Amniotic epithelial cell (primary cell): ENCODE measurements at regions not wholly inside any gene's neighbourhood (a gene's known extent, or its start where the extent isn't known, plus 50 kb on each side); places are given as distances from the start of the nearest gene placed in this dataset.

Experiments used
- DNase-seq: peaks from one replicate; pipeline ENCODE4 v3.0.0-alpha.2; 2010; ENCODE audit warnings: low read depth

DNA sequence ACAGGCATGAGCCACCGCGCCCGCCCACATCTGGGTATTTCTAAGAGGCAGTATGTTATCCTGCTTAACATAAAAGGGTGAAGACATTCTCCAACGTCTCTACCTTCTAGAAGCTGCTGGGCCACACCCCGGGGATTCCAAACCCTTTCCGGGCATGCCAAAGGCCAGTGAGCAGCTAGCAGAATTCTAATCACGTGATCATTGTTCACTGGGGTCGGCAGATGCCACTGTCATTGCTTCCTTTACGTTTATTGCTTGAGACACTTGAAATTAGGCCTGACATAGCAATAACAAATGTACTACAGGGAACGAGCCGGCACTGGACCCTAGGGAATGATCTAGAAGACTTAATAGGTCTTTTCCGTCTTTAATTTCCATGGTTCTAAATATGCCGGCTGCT lies 141.2 kb upstream of the ZFHX3 start:
- no peak for DNase-seq

- peak; percentile 40 for DNase-seq
These were observed 139.0 kb upstream of the ZFHX3 start for GRCh38 chr16:73186752-73187601.

DNA sequence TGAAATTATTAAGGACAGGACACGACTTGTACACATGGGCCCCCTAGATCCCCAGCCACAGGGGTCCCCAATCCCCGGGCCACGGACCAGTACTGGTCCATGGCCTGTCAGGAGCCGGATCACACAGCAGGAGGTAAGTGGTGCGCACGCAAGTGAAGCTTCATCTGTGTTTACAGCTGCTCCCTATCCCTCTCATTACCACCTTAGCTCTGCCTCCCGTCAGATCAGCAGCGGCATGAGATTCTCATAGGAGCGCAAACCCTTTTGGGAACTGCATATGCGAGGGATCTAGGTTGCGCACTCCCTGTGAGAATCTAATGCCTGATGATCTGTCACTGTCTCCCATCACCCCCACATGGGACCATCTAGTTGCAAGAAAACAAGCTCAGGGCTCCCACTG lies 137.8 kb upstream of the ZFHX3 start:
- DNase-seq: no peak

DNA sequence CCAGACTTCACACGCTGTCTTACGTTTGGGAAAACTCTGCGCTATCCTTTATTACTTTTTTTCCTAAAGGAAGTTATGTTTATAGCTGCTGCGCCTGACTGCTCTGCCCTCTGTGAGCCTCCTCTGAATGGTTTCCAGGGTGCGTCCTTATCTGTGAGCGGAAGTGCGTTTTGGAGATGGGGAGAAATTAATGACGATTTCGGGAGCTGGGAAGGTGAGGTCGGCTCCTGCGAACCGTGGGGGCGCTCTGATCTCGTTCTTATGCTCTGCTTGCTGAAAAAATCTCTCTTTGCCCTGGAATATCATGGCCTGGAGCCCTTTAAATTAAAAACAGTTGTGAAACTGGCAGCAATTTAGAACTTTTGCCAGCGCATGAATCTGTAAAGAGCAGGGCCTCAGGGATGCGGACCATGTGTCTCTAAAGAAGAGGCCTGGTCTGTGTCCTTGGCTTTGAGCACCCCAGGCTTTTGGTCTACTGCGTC lies 135.7 kb upstream of the ZFHX3 start:
- peak; percentile 7 for DNase-seq

- DNase-seq: no peak
These were observed 131.9 kb upstream of the ZFHX3 start for GRCh38 chr16:73179705-73180331.

DNA sequence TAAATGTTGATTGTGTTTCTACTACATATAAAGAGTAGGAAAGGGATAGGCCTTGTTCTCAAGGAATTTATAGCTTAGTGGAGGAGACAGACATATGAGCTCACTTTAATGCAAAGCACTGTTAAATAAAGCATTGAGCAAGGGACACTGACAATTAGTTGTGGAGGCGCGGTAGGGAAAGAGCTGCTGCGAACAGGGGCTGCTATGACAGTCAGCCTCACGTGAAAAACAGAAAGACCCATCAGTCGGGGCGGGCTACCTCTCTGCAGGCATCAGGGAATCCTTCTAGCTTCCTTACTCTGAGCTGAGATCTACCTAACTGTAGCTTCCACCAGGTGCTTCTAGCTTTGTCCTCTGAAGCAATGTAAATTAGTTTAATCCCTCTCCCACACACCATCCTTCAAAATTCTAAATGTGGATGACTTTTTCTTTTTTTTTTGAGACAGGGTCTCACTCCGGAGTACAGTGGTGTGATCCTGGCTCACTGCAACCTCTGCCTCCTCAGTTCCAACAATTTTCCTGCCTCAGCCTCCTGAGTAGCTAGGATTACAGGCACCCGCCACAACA lies 129.9 kb upstream of the ZFHX3 start:
- DNase-seq: no peak

GRCh38 chr16:73176577-73177013 lies 128.7 kb upstream of the ZFHX3 start:
- DNase-seq: peak; percentile 97

- DNase-seq: no peak
These were observed 125.2 kb upstream of the ZFHX3 start for GRCh38 chr16:73172973-73173709.

GRCh38 chr16:73172241-73172972 lies 124.5 kb upstream of the ZFHX3 start:
- DNase-seq: no peak

- DNase-seq: no peak
These were observed 123.9 kb upstream of the ZFHX3 start for GRCh38 chr16:73171901-73172240.

GRCh38 chr16:73171380-73171779 lies 123.5 kb upstream of the ZFHX3 start:
- DNase-seq: no peak

DNA sequence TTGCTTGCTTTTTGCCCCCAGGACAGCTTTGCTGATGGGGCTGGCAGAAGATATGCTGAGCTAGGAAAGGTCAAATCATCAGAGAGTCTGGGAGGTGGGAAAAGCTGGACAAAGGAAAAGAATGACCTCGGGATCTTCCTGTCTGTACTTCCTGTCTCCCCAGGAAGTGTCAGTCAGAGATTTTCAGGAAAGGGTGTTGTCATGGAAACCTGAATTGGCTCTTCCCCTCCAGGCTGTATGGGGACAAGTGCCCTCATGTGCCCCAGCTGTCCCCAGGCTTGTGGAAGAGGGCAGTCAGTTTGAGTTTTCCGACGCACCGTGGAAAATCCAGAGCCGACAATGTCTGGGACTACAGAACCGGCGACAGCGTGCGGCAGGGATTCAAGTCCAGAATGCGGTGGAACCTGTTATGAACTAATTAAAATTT lies 122.7 kb upstream of the ZFHX3 start:
- no peak for DNase-seq

- DNase-seq: peak; percentile 37
These were observed 119.1 kb upstream of the ZFHX3 start for GRCh38 chr16:73166947-73167550.

- no peak for DNase-seq
These were observed 118.5 kb upstream of the ZFHX3 start for GRCh38 chr16:73166441-73166851.

DNA sequence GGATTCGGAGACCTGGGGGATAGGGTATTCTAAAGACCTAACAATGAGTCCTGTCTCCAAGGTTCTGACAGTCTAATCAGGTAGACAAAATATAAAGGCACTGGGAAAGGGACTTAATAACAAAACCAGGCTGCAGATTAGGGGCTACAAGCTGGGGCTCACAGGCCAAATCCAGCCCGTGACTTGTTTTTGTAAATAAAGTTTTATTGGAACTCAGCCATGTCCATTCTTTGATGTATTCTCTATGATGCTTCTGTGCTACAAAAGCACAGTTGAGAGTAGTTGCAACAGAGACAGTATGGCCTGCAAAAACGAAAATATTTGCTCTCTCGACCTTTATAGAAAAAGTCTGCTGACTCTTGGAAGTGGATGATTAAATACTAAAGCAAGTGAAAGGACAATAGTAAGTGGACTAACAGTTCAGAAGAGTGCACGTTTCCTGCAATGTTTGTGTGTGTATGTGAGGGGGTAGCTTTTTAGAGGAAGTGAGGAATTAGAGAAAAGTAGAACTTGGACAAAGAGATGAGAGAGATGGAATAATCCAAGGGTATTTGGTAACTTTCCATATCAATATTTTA lies 115.4 kb upstream of the ZFHX3 start:
- no peak for DNase-seq

DNA sequence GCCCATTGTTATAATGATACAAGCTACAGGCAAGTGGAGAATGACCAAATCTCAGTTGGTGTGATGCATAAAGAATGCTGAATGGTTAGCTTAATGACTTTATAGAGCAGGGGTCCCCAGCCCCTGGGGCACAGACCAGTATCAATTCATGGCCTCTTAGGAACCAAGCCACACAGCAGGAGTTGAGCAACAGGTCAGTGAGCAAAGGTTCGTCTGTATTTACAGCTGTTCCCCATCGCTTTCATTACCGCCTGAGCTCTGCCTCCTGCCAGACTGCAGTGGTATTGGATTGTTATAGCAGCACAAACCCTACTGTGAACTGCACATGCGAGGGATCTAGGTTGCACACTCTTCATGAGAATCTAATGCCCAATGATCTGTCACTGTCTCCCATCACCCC lies 114.0 kb upstream of the ZFHX3 start:
- DNase-seq: no peak

DNA sequence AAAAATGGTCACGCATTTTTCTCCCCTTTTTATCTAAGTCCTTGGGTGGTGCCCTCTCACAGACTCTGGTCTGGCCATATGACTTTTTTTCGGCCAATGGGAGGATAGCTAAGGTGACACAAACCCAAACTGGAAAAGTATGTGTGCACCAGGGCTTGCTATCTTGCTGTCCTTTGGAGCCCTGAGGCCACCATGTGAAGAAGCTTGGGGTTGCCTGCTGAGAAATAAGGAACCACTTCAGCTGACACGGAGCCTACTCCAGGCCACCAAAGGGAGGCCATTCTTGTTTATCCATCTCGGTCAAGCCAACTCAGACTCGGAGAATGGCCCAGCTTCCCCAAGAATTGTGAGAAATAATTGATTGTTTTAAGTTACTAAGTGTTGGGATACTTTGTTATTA lies 111.4 kb upstream of the ZFHX3 start:
- DNase-seq: no peak

GRCh38 chr16:73157861-73158260 lies 109.9 kb upstream of the ZFHX3 start:
- DNase-seq: peak; percentile 21

- DNase-seq: peak; percentile 41
These were observed 106.3 kb upstream of the ZFHX3 start for GRCh38 chr16:73154063-73154870.
